Activated CD8-positive, alpha-beta memory T cell treated with anti-CD3 and anti-CD28 coated beads for 4 hours (primary cell): ENCODE measurements at regions not wholly inside any gene's neighbourhood (a gene's known extent, or its start where the extent isn't known, plus 50 kb on each side); places are given as distances from the start of the nearest gene placed in this dataset.

Experiments used
- DNase-seq, 2 donors: peaks; one replicate each; pipeline ENCODE4 v3.0.0-alpha.2; 2020; ENCODE audit warnings: low read depth in 2 of 2

- DNase-seq: peak; percentile 16 to 18
Measured at GRCh38 chr3:182683453-182683852, 109.9 kb upstream of the ATP11B start.

GRCh38 chr3:182683858-182684257, 109.4 kb upstream of the ATP11B start:
- DNase-seq: no peak

GRCh38 chr3:182686033-182686886, 107.0 kb upstream of the ATP11B start:
- DNase-seq: no peak

DNA sequence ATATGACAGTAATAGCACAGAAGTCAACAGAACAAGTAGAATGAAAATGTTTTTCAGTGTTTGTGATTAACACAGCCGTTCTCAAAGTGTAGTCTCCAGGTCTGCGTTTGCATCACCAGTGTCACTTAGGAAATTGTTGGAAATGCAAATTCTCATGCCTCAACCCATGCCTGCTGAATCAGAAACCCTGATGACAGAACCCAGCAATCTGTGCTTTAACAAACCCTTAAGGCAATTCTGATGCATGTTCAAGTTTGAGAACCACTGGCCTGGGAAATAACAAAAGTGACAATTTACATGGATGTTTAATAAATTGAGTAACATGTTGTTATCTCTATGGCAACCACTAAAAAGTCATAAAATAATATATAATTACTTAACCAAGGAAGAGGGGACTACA, 103.1 kb upstream of the ATP11B start:
- DNase-seq: no peak

- no peak for DNase-seq
Measured at GRCh38 chr3:182692021-182692420, 101.3 kb upstream of the ATP11B start.

- DNase-seq: no peak
Measured at GRCh38 chr3:182692695-182693094, 100.6 kb upstream of the ATP11B start.

GRCh38 chr3:182693723-182694122, 99.6 kb upstream of the ATP11B start:
- no peak for DNase-seq

DNA sequence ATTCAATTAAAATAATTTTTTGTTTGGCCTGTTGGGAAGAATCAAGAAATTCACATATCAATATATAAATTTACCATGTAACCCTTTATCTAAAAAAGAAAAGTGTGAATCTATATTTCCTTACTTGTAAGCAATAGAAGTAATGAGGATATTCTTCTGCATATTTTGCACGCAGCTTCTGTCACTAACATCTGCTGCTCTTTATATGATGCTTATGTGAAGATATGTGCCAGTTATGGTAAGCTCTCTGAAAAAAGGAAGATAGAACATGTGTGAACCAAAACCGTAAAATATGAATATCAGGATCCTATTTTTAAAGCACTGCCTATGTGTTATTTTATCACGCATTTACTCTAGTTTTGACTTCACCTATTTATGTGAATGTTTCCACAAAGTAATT, 96.4 kb upstream of the ATP11B start:
- DNase-seq: no peak

- no peak for DNase-seq
Measured at GRCh38 chr3:182697345-182697919, 95.9 kb upstream of the ATP11B start.

GRCh38 chr3:182698078-182698477, 95.2 kb upstream of the ATP11B start:
- no peak for DNase-seq

GRCh38 chr3:182699550-182700170, 93.6 kb upstream of the ATP11B start:
- DNase-seq: no peak

GRCh38 chr3:182702216-182702615, 91.1 kb upstream of the ATP11B start:
- no peak for DNase-seq

DNA sequence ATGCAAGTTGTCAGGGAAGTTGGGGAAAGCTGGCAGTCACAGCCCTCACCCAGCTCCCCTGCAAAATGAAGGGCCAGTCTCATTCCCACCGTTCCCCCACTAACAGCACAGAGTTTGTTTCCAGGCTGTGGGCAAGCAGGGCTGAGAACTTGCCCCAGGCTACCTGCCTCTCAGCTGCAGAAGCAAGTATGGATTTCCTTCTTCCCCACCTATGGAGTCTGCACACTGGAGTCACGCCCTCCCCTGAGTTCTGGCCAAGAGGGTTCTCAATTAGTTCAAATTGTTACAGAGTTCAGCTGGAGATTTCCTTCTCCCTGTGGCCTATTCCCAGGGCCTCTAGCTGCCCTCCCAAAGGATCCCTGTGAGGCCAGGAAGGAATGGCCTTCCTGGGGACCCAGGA, 90.1 kb upstream of the ATP11B start:
- DNase-seq: no peak

DNA sequence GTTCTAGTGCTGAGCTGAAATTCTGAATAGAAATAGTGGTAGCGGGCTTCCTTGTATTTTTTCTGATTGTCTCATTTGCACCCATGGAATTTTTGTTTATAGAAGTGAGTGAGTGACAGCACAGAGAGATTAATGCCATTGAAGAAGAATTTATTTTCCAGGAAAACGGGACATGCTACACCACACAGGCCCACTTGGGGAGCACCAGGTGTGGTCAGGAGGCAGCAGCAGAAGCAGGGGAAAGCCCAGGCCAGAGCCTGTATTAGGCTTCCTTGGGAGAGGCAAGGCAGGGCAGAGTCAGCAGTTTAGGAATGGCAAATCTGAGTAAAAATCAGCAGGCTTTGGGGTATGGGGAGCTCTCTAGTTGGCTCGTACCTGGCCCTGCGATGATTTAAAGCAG, 88.4 kb upstream of the ATP11B start:
- no peak for DNase-seq

- no peak for DNase-seq
Measured at GRCh38 chr3:182708810-182709209, 84.5 kb upstream of the ATP11B start.

DNA sequence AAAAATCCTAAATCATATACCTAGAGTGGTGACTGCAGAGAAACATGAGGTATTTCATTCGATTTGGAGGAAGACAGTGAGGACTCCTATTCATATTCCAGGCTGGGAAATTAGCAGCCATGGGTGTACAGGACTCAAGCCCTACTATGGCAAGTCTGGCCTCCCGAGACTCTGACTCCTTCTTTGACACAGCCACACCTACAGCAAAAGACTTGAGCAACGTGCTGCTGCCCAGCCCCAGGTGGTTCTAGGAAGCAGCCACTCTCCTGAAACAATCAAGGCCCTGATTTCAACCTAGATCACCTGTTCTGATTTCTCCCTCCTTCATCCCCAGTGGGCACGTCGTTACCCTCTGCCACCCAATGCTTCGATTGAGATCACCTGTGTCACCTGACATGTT, 84.0 kb upstream of the ATP11B start:
- no peak for DNase-seq

- no peak for DNase-seq
Measured at GRCh38 chr3:182710557-182711157, 82.6 kb upstream of the ATP11B start.

DNA sequence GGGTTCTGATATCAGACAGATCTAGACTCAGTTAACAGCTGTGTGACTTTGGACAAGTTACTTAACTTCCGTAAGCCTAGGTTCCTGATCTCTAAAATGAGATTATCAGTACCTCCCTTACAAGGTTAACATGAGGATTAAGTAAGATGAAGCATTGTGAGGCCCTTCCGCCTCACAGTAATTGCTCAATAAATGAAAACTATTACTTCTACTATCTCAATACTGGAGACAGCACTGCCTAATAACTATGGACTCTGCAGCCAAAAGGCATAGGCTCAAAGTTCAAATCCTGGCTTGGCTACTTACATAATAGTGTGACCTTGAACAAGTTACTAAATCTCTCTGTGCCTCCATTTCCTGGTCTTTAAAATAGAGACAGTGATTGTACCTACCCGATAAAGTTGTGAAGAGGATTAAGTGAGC, 82.0 kb upstream of the ATP11B start:
- no peak for DNase-seq

DNA sequence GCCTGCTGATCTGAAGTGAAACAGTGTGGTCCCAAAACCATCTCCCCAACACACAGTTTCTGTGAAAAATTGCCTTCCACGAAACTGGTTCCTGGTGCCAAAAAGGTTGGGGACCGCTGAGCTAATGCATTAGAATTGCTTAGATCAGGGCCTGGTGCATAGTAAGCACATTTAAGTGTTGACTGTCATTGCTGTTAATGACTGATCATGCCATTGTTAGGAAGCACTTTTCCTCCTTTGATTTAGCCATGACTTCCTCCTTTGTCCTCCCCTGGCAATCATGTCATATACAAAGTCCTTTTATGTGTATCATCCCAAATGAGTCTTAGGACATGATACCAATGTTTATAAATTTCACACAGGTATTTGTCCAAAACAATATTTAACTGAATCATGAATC, 81.5 kb upstream of the ATP11B start:
- DNase-seq: no peak

DNA sequence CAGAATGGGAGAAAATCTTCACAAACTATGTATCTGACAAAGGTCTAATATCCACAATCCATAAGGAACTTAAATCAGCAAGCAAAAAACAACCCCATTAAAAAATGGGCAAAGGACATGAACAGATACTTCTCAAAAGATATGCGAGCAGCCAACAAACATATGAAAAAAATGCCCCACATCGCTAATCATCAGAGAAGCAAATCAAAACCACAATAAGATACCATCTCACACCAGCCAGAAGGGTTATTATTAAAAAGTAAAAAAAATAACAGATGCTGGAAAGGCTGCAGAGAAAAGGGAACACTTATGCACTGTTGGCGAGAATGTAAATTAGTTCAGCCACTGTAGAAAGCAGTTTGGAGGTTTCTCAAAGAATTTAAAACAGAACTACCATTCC, 80.2 kb upstream of the ATP11B start:
- no peak for DNase-seq

DNA sequence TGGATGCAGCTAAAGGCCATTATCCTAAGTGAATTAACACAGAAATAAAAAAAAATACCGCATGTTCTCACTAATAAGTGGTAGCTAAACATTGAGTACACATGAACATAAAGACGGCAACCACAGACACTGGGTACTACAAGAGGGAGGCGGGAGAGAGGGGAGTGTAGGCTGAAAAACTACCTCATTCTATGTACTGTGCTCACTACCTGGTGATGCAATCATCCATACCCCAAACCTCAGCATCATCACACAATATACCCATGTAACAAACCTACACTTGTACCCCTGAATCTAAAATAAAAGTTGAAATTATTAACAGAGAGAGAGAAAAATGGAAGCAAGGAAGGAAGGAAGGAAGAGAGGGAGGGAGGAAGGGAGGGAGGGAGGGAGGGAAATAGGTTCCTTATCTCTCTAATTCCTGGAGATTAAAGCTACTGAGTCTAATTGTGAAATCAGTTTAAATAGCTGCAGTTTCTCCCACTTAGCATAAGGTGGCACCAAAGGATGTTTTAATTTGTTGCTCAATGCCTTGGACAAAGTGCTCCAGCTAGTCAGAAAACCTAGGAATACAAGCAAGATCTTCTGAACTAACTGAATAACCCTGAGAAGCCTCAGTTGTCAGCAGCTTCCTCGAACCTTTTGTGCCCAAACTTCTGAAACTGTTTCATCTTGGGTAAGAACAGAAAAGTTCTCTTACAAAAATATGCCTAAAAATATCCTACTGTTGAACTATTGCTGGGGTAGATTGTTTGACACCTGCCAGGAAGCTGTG, 79.4 kb upstream of the ATP11B start:
- no peak for DNase-seq

- DNase-seq: no peak
Measured at GRCh38 chr3:182715006-182715405, 78.3 kb upstream of the ATP11B start.
